ENCODE measurements at regions not wholly inside any gene's neighbourhood (a gene's known extent, or its start where the extent isn't known, plus 50 kb on each side); places are given as distances from the start of the nearest gene placed in this dataset.

DNA sequence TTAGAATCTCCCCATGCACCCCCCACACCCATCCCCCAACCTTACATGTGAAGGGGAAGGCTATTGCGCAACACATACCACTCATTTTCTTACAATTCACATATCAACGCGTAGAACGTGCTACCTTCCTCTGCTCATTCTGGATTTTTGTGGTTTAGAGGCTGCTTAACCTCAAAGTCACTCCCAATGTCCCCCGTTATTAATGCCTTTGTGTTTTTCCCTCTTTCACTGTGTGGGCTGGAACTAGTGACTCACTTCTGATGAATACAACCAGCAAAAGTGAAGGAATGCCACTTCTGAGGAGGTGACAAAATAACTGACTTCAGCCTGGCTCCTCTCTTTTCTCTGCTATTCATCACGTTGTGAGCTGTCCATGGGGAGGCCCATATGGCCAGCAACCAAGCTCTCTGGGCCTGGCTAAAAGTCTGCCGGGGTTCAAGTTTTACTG, 342.5 kb upstream of the NXPH2 start:
- DNase-seq: no peak

DNA sequence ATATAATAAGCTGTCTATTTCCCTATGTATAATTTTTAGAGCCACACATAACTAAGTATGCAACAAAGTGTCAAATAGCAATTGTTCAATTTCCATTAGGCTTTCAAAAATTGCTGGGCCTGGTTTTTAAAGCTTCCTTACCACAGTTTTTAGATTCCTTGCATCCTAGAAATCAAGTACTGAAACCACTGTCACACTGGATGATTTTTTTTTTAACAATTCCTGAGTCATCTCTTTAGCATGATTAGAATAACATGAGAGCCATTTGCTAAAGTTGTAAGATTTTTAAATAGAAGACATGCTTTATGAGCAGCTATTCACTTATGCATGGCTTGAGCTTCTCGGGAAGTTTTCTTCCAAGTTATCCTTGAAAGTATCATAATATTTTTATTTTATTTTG, 319.5 kb upstream of the NXPH2 start:
- DNase-seq: no peak

DNA sequence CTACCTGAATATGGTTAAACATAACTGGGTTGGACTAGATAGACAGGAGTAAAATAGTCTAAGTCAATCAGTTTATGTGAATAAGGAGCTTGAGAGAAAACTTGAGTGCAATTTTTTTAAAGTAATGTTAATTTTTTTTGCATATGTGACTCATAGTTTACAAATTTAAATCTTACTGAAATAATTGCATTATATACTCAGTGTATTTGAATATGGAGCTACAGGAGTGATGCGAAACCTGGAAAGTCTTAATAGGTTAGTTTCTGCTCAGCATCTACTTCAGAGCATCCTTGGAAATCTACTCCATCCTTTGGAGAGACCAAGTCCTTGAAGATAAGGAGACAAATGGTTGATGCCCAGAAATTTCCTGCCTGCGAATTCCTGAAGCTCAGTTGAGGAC, 318.8 kb upstream of the NXPH2 start:
- no peak for DNase-seq

DNA sequence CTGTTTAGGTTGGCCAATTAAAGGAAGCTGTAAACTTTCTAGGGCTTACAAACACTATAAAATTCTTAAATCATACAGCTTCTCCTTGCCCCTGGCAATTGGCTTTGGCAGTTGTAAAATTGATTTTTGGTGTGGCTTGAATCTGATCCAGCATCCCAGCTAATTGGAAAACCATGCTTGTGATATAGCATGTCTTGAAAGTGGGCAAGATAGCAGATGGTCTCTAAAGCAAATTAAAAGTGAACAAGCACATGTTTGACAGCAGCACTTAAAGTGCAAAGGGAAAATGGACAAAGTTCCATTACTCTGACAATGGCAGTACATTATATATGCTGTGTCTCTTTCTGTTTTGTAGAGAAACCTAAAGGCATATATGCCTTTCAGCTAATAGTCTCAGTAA, 302.9 kb upstream of the NXPH2 start:
- no peak for DNase-seq

DNA sequence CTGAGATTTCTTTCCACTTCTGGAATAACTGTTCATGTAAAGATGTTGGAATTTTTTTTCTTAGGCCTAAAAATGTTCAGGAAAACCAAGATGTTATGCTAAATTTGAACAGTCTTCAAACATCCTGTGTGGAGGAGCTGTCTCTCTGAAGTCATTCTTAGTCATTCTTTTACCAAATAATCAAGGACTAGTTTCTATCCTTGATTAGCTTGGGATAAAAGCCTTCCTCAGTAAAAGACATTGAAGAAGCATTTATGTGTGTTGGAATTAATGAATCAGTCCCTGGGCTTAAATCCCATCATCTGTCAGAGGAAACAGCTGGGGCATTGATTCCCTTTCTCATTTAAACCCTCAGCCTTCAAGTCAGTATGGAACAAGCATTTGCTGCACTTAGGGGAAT, 300.1 kb upstream of the NXPH2 start:
- no peak for DNase-seq

DNA sequence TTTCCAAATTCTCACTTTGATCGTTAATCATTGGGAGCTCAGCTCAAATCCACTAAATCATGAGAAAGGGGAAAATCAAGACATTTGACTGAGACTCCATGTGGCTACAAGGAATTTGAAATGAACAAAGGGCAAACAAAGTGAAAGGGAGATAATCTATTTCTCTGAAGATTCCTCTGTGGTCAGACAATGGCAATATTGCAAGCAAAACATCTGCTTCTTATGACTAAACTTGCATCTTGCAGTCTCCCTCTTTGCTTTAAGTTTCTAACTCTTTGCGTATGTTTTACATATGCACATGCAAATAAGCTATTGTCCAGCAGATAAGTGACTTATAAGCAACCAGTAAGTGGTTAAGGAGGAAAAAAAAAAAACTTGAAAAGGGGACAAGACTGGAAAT, 299.1 kb upstream of the NXPH2 start:
- DNase-seq: no peak

DNA sequence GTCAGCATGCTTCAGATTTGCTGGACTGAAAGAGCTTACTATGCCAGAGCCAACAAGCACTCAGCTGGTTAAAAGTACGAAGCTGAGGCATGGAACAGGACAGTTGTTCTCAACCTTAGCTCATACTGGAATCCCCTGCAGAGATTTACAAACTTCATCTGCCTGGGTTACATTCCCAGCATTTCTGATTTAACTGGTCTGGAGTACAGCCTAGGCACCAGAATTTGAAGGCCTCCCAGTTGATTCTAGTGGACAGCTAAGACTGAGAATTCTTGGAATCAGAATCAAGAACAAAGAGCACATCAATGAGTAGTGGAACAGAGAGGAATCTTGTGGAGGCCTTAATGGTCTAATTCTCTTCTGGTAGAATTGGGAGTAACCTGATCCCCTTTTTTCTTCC, 298.2 kb upstream of the NXPH2 start:
- no peak for DNase-seq

DNA sequence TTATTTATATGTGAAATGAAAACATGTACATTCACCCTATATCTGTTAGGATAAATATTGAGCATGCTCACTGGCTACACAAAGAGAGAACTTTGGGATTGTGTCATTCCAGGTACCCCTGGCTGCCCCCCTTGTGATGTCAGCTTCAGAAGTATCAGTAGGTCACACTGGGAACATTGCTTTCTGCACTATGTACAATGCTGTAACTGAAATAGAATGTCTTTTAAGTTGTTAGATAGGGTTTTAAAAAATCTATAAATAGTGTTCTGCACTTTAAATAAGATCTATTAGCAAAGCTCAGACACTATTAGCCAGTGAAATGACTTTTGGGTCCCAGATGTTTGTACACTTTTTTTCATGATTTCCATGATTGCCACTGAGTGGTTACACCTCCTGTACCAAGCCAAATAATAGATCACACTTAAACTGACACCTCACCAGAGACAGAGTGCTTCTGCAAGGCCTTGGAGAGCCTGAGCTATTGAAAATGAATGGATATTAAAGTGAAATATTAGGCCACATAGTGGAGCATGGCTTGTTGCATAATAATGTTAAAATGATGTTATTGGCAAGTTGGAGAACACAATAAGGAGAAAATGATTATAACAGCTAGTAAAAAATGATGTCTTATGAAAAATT, 297.0 kb upstream of the NXPH2 start:
- no peak for DNase-seq

DNA sequence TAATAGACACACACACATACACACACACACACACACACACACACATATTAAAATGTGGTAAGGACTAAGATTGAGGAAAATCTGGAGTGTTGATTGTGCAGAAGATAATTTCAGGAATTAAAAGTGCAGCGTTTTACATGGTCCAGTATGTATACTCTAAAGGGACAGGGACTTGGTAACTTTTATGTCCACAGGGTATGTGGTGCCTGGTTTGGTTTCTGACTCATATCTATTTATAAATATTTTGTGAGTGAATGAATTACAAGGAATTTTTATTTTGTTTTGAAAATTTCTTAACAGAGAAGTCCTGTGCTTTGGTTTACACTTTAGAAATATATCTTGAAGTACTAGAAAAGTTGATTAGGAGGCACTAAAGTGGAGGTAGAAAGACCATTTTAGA, 287.7 kb upstream of the NXPH2 start:
- no peak for DNase-seq

DNA sequence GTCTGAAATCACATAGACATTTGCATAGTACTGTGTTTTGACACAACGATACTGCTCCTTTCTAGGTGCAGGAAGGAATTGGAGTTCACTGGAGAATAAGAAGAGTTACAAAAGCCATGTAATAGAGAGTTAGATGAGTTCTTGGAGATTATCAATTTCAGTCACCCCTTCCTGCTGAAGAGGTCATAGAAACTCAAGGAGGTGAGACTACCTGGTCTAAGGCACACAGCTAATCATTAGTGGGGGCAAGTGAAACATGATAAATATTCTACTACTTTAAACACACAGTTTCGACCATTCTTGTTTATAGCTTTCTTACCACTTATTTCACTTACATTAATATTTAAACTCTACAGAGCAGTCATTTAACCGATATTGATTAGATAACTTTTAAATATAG, 286.9 kb upstream of the NXPH2 start:
- DNase-seq: no peak

DNA sequence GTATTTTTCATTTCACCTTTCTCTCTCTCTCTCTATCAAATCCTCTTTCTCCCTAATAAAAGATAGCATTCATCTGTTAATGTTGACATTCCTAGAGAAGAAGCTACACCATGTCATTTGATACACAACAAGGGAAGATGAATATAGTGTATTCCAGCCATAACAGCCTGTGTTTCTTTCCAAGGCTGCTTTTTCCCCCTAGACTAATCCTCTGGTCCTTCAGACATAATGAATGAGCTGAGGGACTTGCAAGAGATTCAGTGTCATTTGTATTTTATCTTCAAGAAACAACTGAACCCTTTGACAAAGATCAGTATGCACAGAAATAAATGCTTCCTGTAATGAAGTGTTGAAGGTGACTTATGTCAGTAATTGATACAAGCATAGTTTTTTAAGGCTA, 284.0 kb upstream of the NXPH2 start:
- DNase-seq: no peak

DNA sequence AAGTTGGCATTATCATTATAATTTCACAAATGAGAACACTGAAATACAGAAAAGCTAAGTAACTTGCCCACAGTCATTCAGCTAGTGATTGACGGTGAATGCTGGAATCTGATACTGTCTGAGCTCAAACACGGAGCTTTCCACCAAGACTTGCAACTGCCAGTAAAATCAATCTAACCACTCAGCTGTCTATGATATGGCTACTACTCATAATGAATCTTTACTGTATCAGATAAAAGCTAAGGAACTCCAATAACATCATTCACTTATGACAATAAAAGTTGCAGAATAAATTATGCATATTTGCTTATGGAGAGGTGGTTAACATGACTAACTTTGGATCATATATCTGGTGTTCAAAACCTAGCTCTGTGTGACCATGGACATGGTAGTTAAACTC, 279.4 kb upstream of the NXPH2 start:
- DNase-seq: no peak

DNA sequence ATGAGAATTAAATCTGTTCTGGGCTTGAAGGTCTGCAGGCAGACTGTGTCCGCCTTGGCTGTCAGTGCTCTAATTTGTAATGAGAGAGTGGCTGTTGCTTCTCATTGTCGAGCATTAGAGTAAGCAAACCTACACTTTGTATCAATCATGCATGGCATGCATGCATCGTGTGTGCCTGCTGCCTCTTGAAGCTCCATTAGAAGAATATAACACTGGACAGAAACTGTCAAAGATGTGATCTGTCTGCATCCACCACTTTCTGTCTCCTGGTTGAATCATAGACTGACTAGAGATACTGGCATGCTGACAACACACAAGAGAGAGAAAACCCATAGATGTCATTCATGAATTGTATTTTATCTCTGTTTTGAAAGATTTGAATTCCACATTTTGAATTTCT, 275.0 kb upstream of the NXPH2 start:
- DNase-seq: no peak

DNA sequence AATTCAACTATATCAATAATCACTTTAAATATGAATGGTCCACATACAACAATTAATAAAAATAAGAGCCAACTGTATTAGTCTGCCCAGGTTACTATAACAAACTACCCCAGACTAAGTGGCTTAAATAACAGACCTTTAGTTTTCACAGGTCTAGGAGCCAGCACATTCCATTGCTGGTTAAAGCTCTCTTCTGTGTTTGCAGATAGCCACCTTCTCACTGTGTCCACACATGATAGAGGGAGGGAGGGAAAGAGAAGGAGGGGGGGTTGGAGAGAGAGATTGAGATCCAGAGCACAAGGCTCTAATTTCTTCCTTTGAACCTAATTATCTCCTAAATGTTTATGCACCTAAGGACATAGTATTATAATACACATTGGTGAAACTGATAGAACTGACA, 267.8 kb upstream of the NXPH2 start:
- DNase-seq: no peak

DNA sequence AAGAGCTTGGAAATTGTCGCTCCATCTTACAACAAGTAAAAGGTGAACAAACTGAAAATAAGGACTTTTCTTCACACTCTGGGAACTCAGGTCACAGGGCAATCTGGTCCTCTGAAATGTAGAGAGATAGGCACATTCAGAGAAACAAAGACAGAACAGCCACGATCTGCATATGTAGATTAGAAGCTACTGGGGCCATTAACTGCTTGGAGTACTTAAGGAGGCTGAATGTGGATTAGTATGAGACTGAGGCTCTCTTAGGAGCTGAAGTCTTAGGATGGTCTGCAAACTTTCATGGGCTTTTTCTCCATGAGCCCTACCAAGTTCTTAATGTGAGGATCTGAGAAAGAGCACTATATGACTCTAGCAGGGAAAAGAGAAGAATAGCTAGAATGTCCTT, 265.3 kb upstream of the NXPH2 start:
- no peak for DNase-seq

DNA sequence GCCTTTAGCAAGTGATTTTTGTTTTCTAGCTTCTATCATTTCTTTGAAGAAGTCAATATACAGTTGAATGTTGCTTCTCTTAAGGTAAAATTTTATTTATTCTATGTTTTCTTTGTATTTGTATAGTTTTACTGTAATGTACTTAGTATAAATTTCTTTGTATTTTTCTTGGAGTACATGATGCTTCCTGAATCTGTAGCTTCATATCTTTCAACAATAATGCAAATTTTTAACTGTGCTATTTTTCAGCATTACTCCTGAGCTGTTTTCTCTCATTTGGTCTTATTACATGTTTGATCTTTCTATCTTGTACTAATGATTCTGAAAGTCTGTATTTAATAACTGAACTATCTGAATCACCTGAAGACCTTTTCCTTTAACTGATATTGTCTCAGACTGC, 253.9 kb upstream of the NXPH2 start:
- no peak for DNase-seq

DNA sequence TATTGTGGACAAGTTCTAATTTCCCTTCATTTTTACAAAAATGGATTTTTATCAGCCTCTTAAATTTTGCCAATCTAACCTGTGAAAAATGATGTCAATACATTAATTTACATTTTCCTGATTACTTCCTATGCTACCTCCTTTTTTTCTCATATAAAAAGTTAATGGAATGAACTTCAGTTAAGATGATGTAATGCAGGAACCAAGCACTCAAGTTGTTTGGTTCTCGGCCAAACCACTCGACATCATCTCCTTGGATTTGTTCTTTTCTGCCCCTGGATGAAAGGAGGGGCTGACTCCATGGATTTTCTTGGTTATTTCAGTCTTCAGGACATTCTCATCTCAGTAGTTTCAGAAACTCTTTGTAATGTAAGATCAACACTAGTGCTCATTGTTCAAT, 253.1 kb upstream of the NXPH2 start:
- no peak for DNase-seq

DNA sequence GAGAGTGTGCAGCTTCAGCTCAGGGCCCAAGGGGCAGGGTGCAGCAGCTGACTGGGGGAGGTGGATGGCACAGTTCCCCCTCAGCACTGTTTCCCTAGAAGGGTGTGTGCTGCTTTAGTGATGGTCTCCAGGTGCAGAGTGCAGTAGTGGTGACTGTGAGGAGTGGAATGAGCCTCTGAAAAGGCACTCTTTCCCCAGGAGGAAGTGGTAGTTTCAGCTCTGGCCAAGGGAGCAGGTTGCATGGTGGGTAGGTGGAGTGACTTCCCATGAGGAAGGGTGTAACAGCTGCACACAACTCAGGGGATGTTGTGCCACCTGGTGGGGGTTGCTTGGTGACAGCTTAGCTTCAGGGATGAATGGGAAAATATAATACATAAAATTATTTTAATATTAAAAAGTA, 251.5 kb upstream of the NXPH2 start:
- DNase-seq: peak; percentile 39 to 49

DNA sequence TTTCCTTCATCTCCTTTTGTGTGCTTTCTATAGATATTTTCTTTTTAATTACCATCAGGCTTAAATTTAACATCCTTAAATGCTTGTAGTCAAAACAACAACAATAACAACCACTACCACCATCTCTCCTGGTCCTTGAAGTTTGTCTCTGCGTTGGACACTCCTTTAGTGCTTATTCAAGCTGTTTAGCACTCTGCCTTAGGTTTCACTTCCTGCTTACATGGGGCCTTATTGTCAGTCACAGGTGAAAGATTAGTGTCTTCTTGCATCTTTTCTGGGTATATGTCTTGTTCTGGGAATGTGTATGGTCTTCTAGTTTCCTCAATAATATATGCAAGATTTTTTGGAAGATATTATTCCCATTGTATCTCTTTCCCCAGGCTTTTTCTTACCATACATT, 240.1 kb upstream of the NXPH2 start:
- DNase-seq: no peak

DNA sequence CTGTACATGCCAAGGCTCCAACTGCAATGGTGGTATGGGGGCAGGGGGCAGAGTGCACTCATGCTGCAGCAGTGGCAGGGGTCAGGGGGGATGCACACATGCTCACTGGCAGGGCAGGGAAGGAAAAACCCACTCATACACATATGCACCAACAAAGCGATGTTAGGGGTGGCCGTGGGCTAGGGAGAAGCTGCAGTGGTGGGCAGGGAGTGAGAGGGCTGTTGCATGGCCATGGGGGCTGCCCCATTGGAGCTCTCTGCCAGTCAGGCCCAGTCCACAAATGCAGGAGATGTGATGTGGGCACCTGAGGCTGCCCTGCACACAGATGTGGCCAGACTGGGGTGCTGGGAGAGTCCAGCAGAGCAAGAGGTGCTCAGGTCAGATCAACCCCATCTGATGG, 238.1 kb upstream of the NXPH2 start:
- DNase-seq: no peak

DNA sequence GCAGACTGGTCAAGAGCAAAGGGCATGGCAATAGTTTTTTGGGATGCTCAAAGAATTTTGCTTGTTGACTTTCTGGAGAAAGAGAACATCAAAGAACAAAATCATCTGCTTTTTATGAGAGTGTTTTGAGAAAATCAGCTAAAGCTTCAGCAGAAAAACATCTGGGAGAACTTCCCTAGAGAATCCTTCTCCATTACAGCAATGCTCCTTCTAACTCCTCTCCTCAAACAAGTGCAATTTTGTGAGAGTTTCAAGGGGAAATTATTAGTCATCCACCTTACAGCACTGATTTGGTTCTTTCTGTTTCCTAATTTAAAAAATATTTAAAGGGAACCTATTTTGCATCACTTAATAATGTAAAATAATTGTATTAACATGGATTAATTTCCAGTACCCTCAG, 226.9 kb upstream of the NXPH2 start:
- no peak for DNase-seq

DNA sequence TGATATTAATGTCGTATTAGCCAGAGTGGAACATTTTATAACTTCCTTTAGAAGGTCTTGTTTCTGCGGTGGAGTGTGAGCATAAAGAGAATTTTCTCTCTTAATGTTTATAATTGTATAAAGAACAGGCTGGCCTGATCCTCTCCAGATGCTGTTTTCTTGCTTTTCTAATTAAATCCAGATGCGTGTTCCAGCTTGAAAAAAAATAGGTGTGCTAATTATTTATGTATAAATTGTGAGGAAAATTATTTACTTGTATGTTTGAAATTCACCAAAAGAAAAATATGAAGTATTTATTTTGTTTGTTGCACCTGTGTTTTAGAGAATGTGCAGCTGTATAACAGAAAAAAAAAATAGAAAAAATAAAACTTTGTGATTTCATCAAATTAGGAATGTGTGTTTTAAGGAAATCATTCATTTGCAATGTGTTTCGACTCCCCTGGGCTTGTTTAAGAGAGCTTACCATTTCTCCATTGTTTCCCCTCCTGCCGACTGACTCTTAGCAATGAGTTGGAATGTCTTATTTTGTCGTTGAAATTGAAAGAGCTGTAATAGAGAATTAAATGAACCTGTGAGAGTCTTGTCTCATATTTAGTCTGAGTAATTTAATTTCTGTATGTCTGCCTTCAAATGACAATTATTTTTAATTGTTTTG, 220.1 kb upstream of the NXPH2 start:
- DNase-seq: no peak

DNA sequence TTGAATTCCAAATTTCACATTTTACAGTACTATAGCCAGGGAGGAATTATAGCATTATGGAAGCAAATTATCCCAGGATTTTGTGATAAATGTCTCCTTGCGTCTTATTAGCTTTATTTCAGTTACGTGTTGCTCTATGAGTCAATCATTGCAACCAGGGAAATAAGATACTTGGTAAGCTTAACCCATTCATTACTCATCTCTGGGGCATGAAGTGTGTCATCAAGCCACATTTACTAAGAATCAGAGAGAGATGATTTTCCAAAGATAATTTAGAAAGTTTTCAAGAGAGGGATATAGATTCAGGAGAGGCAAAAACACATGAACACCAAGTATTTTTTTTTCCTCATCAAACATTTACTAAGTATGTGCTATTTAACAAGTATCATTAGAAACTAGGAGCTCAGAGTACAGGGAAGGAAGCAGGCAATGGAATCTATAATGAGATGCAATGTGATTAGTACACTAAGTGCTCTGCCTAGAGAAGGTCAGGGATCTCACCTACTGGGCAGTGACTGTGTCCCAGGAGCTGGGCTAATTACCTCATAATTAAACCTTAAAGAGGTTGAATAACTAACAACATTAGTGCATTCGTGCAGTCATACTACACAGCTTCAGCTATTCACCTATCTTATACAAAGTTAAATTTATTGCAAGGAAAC, 217.8 kb upstream of the NXPH2 start:
- no peak for DNase-seq

DNA sequence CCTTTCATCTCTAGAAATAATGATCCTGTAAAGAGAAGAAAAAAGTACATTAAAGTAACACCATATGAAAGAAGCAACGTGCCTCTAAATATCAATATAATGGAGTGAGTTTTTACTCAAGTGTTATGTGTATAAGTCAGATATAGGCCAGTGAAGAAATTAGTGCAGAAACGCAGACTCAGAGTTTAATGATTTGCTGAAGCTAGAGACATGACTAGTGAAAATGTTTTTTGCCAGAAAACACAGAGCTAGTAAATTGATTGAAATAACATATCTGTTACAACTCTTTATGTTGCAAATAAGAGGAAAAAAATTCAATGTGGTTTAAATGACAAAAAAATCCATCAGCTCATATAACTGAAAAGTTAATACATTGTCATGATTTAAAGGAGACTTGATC, 217.2 kb upstream of the NXPH2 start:
- DNase-seq: no peak

DNA sequence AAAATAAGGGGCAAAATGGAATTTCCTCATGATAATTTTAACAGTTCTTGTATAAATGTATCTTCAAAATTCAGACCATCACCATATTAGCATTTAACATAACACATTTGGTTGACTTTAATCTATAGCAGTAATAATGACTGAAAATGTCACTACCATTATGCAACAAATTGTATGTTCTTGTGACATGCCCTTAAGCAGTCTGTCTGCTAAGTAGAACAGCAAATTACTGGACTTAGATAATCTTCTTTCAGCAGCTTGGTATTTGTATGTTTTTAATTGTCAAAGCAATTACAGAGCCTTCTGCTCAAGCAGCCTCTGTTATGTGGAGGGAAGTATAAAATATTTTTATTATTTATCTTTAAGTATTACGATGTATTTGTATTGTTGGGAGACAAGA, 214.3 kb upstream of the NXPH2 start:
- DNase-seq: no peak
